ENCODE measurements at regions not wholly inside any gene's neighbourhood (a gene's known extent, or its start where the extent isn't known, plus 50 kb on each side); places are given as distances from the start of the nearest gene placed in this dataset.

DNA sequence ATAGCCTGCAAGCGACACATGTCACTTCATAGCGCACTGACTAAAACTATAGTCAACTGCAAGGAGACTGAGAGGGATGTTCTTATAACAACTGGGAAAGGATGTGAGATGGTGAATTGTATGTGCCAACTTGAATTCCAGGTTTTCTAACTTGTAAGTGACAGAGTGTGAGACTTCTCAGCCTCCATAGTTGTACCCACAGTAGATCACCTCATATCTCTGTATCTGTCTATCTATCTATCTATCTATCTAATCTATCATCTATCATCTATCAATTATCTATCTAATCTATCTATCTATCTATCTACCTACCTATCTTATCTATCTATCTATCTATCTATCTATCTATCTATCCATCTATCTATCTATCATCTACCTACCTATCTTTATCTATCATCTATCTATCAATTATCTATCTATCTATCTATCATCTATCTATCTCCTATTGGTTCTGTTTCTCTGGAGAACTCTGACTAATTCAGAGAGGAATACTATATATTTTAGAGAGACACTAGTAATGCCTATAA lies 162.3 kb downstream of the CTH start (continued):
- TF ChIP-seq, protein P1, sequence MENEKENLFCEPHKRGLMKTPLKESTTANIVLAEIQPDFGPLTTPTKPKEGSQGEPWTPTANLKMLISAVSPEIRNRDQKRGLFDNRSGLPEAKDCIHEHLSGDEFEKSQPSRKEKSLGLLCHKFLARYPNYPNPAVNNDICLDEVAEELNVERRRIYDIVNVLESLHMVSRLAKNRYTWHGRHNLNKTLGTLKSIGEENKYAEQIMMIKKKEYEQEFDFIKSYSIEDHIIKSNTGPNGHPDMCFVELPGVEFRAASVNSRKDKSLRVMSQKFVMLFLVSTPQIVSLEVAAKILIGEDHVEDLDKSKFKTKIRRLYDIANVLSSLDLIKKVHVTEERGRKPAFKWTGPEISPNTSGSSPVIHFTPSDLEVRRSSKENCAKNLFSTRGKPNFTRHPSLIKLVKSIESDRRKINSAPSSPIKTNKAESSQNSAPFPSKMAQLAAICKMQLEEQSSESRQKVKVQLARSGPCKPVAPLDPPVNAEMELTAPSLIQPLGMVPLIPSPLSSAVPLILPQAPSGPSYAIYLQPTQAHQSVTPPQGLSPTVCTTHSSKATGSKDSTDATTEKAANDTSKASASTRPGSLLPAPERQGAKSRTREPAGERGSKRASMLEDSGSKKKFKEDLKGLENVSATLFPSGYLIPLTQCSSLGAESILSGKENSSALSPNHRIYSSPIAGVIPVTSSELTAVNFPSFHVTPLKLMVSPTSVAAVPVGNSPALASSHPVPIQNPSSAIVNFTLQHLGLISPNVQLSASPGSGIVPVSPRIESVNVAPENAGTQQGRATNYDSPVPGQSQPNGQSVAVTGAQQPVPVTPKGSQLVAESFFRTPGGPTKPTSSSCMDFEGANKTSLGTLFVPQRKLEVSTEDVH (IDR thresholded peaks at IDR 0.05; ENCODE audit: low read depth, partially characterized antibody), result no peak
- TF ChIP-seq, protein P2, sequence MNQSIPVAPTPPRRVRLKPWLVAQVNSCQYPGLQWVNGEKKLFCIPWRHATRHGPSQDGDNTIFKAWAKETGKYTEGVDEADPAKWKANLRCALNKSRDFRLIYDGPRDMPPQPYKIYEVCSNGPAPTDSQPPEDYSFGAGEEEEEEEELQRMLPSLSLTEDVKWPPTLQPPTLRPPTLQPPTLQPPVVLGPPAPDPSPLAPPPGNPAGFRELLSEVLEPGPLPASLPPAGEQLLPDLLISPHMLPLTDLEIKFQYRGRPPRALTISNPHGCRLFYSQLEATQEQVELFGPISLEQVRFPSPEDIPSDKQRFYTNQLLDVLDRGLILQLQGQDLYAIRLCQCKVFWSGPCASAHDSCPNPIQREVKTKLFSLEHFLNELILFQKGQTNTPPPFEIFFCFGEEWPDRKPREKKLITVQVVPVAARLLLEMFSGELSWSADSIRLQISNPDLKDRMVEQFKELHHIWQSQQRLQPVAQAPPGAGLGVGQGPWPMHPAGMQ (IDR thresholded peaks at IDR 0.05; ENCODE audit: borderline replicate concordance), result no peak
- TF ChIP-seq FOS (IDR thresholded peaks at IDR 0.05; ENCODE audit: borderline replicate concordance, extremely low read depth, insufficient read length), result no peak
- no peak for TF ChIP-seq PML (IDR thresholded peaks at IDR 0.05; ENCODE audit: low read length)
- TF ChIP-seq ZNF217 (IDR thresholded peaks at IDR 0.05), result no peak

DNA sequence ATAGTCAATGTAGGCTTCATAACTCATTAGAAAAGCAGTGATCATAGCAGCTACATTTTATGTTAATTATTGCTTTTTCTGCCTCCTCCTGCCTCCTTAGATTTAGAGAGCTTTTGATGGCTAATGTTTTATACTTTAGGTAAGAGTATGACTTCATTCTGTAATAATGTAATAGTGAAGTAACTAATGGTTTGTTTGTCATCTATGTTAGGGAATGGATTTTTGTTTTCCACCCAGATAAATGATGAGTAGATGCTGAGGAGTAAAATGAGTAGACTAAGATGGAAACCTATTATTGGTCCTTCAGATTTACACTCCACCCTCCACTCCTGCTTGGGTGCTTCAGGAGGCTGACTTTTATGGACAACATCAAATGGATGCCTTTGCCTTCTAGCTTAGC lies 170.6 kb downstream of the CTH start:
- Histone ChIP-seq H3K36me3 (ENCODE audit: control insufficient read depth in 2 of 2, insufficient read depth in 2 of 2, low read length in 1 of 2) (no peaks in the 10 kb centered on the region), H3K9me3 (replicated peaks; ENCODE audit: control insufficient read depth, insufficient read depth, low read length) (no peaks in the 10 kb centered on the region), H3K79me2 (ENCODE audit: control insufficient read depth, insufficient read depth, low read length) (no peaks in the 10 kb centered on the region), H2AFZ (ENCODE audit: control insufficient read depth, low read depth, low read length) (no peak overlapping the region), H3K9ac (ENCODE audit: control insufficient read depth, insufficient read depth, low read length) (no peak overlapping the region), H4K20me1 (ENCODE audit: control insufficient read depth, insufficient read depth) (no peaks in the 10 kb centered on the region), H3K27ac (ENCODE audit: control insufficient read depth, insufficient read depth) (no peak overlapping the region), H3K4me1 (ENCODE audit: control insufficient read depth, insufficient read depth, low read length) (no peaks in the 10 kb centered on the region), H3K27me3 (replicated peaks in 1 of 2; ENCODE audit: control insufficient read depth in 2 of 2, insufficient read depth in 2 of 2, low read length in 1 of 2) (no peaks in the 10 kb centered on the region; a peak in 1 of 4 replicates), H3K4me3 (no peak overlapping the region), H3K4me2 (ENCODE audit: control insufficient read depth, insufficient read depth) (no peak overlapping the region)
- TF ChIP-seq HDAC2 (IDR thresholded peaks at IDR 0.05) (no peak), POU2F2 (IDR thresholded peaks at IDR 0.05; ENCODE audit: borderline replicate concordance, low read depth, low read length) (no peak), EGR1 (IDR thresholded peaks at IDR 0.05; ENCODE audit: borderline replicate concordance in 1 of 2, low read depth in 2 of 2, low read length in 2 of 2) (no peak), NR2F1 (conservative IDR thresholded peaks at IDR 0.05) (no peak), EP300 (IDR thresholded peaks at IDR 0.05; ENCODE audit: borderline replicate concordance in 1 of 2, control insufficient read depth in 1 of 2, low read depth in 2 of 2, low read length in 2 of 2) (no peak), ZZZ3 (IDR thresholded peaks at IDR 0.05; ENCODE audit: control insufficient read depth, insufficient read length, low read depth) (no peak), POLR2A (IDR thresholded peaks at IDR 0.05; ENCODE audit: low read depth, low read length) (no peak)
- TF ChIP-seq, protein P1 (IDR thresholded peaks at IDR 0.05; ENCODE audit: low read depth, partially characterized antibody), result no peak
- SMC1A ChIA-PET (ENCODE audit: uncharacterized antibody, unreplicated experiment), result no interaction called here
- CTCF ChIA-PET, result interaction anchor here (0.5 to 0.9 kb wide), 2 partner anchors 8 to 104 kb away, joined by 3 read pairs; no protein-coding TSS in a partner anchor
- FAIRE-seq (no peak), ATAC-seq (no peak), DNase-seq (ENCODE audit: low read depth, low spot score) (no peak)
- RAD21 ChIA-PET (ENCODE audit: unreplicated experiment), result no interaction called here
- POLR2A ChIA-PET, result no interaction called here
- no TSS peak for BruUV-seq (replicated peaks)
- in situ Hi-C loops (cut with MboI), result no loop called here
- intact Hi-C loops (cut with micrococcal nuclease; ENCODE audit: unreplicated experiment), result no loop called here

All from GM12878 (cell line).